ENCODE measurements at regions not wholly inside any gene's neighbourhood (a gene's known extent, or its start where the extent isn't known, plus 50 kb on each side); places are given as distances from the start of the nearest gene placed in this dataset.

- DNase-seq (no peak), ATAC-seq (ENCODE audit: low FRiP score in 2 of 2) (no peak)
- Histone ChIP-seq H3K27me3 (no peaks in the 10 kb centered on the region), H3K4me1 (no peaks in the 10 kb centered on the region), H3K27ac (no peak overlapping the region), H3K4me3 (no peak overlapping the region), H3K36me3 (no peaks in the 10 kb centered on the region), H3K9me3 (no peaks in the 10 kb centered on the region)
- TF ChIP-seq POLR2AphosphoS5 (IDR thresholded peaks at IDR 0.05) (no peak), POLR2A (IDR thresholded peaks at IDR 0.05) (no peak), EP300 (IDR thresholded peaks at IDR 0.05) (no peak), CTCF (IDR thresholded peaks at IDR 0.05) (no peak)
- 66 to 75% methylated on average over 2 of the region's 2 CpGs for WGBS, 2 donors
Measured at GRCh38 chr4:23070848-23071570, 378.3 kb downstream of the GBA3 start.

- DNase-seq (no peak), ATAC-seq (ENCODE audit: low FRiP score in 2 of 2) (no peak)
- Histone ChIP-seq H3K4me3 (no peak overlapping the region), H3K36me3 (no peaks in the 10 kb centered on the region), H3K27me3 (no peaks in the 10 kb centered on the region), H3K9me3 (no peaks in the 10 kb centered on the region), H3K27ac (no peak overlapping the region), H3K4me1 (no peaks in the 10 kb centered on the region)
- TF ChIP-seq CTCF (IDR thresholded peaks at IDR 0.05) (no peak), EP300 (IDR thresholded peaks at IDR 0.05) (no peak), POLR2AphosphoS5 (IDR thresholded peaks at IDR 0.05) (no peak), POLR2A (IDR thresholded peaks at IDR 0.05) (no peak)
- WGBS, 2 donors, result 65 to 76% methylated on average over 3 of the region's 3 CpGs
Measured at GRCh38 chr4:23068756-23069155, 376.0 kb downstream of the GBA3 start.

- H3K27me3 ChIP-seq, result no peaks in the 10 kb centered on the region
- 83 to 92% methylated on average over 5 of the region's 5 CpGs for WGBS, 2 donors
- H3K4me3 ChIP-seq, result no peak overlapping the region
Measured at GRCh38 chr4:23068287-23068686, 375.6 kb downstream of the GBA3 start.

GRCh38 chr4:23062188-23062587 lies 369.5 kb downstream of the GBA3 start:
- Histone ChIP-seq H3K4me3 (no peak overlapping the region), H3K4me1 (no peaks in the 10 kb centered on the region), H3K27ac (no peak overlapping the region), H3K36me3 (no peaks in the 10 kb centered on the region), H3K27me3 (no peaks in the 10 kb centered on the region), H3K9me3 (no peaks in the 10 kb centered on the region)
- no peak for DNase-seq
- TF ChIP-seq CTCF (IDR thresholded peaks at IDR 0.05), result no peak
- no peak for TF ChIP-seq POLR2A (IDR thresholded peaks at IDR 0.05)
- TF ChIP-seq EP300 (IDR thresholded peaks at IDR 0.05), result no peak
- TF ChIP-seq POLR2AphosphoS5 (IDR thresholded peaks at IDR 0.05), result no peak
- no peak for ATAC-seq (ENCODE audit: low FRiP score in 2 of 2)
- WGBS, 2 donors, result 90 to 95% methylated on average over 2 of the region's 2 CpGs

More at GRCh38 chr4:23068287-23068686, 375.6 kb downstream of the GBA3 start:
- DNase-seq (no peak), ATAC-seq (ENCODE audit: low FRiP score in 2 of 2) (no peak)
- Histone ChIP-seq H3K27ac (no peak overlapping the region), H3K9me3 (no peaks in the 10 kb centered on the region), H3K4me1 (no peaks in the 10 kb centered on the region), H3K36me3 (no peaks in the 10 kb centered on the region)
- no peak for TF ChIP-seq CTCF (IDR thresholded peaks at IDR 0.05)
- TF ChIP-seq POLR2AphosphoS5 (IDR thresholded peaks at IDR 0.05), result no peak
- TF ChIP-seq EP300 (IDR thresholded peaks at IDR 0.05), result no peak
- no peak for TF ChIP-seq POLR2A (IDR thresholded peaks at IDR 0.05)

- Histone ChIP-seq H3K27ac (no peak overlapping the region), H3K4me3 (no peak overlapping the region), H3K27me3 (no peaks in the 10 kb centered on the region), H3K9me3 (no peaks in the 10 kb centered on the region), H3K36me3 (no peaks in the 10 kb centered on the region), H3K4me1 (no peaks in the 10 kb centered on the region)
- TF ChIP-seq EP300 (IDR thresholded peaks at IDR 0.05), result no peak
- TF ChIP-seq CTCF (IDR thresholded peaks at IDR 0.05), result no peak
- no peak for TF ChIP-seq POLR2A (IDR thresholded peaks at IDR 0.05)
- TF ChIP-seq POLR2AphosphoS5 (IDR thresholded peaks at IDR 0.05), result no peak
- DNase-seq, result no peak
- no peak for ATAC-seq (ENCODE audit: low FRiP score in 2 of 2)
- WGBS, 2 donors, result 56 to 67% methylated on average over 3 of the region's 3 CpGs
Measured at GRCh38 chr4:23061431-23061830, 368.7 kb downstream of the GBA3 start.
